HG02870 (cell line): ENCODE measurements at regions not wholly inside any gene's neighbourhood (a gene's known extent, or its start where the extent isn't known, plus 50 kb on each side); places are given as distances from the start of the nearest gene placed in this dataset.
"Not testable (repeated sequence)": the region's sequence is repeated elsewhere in the genome, so short reads cannot be mapped to it uniquely, and the experiment has no call there.

Experiments used
- ATAC-seq: cut with Tn5 transposase; IDR thresholded peaks from one replicate; pipeline ENCODE4 v1.9.1; 2021; ENCODE audit warnings: mild to moderate bottlenecking, moderate library complexity; ENCODE audit not compliant: unreplicated experiment

DNA sequence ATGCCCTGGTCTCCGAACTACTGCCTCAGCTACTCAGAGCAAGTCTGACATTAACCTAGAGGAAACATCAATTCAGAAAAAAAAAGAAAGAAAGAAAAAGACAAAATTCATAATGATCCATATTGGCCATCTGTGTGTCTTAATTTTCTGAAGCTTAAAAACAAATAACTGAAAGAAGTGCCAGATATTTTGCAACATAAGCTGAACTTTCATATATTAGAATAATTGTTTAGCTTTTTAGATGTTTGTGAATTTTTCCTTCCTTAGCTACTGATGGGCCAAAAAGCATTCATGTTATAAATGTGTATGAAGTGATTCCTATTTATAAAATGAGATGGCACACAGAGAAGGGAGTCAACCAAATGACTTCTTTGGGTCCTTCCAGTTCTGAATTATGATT, 555.0 kb upstream of the CHAC2 start:
- no peak for ATAC-seq

DNA sequence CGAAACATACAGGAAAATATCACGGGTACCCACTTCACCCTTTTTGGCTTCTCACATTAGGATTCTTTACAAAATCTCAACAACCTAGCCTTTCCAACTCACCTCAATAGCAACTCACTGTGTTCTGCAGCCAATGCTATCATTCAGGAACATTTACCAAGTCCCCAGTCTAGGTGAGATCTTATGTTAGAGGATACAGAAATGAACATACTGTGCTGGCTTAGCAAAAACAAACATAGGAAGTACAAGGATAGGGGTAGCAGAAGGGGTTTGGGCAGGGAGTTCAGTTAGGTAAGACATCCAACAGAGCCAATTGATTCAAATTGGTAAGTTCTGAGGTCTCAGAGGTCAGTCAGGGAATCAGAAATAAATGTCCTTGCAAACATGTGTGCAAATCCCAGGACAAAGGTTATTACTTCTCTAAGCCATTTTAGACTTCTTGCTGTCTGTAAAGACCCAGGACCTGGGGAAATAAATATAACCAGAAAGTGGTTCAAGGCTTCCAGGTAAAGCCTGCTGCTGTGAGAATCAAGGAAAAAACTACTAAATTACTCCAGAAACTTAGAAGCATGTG, 556.3 kb upstream of the CHAC2 start:
- ATAC-seq, result no peak

DNA sequence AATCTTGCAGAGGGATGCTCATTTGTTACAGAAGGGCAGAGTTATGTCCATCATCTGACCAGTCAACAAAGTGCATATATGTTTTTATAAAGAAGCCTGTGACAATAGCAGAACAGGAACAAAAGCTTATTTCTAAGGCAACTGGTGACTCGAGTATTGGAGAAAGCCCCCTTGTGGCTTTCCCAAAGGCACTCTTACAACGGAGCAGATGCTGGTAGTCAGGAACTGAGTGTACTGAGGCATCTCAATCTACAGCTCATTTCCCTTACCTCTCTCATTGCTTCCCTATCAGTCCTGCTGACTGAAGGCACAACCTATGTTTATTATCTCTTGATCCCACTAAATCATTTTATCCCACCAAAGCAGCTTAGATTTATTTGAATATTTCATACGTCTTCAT, 557.1 kb upstream of the CHAC2 start:
- ATAC-seq, result no peak

DNA sequence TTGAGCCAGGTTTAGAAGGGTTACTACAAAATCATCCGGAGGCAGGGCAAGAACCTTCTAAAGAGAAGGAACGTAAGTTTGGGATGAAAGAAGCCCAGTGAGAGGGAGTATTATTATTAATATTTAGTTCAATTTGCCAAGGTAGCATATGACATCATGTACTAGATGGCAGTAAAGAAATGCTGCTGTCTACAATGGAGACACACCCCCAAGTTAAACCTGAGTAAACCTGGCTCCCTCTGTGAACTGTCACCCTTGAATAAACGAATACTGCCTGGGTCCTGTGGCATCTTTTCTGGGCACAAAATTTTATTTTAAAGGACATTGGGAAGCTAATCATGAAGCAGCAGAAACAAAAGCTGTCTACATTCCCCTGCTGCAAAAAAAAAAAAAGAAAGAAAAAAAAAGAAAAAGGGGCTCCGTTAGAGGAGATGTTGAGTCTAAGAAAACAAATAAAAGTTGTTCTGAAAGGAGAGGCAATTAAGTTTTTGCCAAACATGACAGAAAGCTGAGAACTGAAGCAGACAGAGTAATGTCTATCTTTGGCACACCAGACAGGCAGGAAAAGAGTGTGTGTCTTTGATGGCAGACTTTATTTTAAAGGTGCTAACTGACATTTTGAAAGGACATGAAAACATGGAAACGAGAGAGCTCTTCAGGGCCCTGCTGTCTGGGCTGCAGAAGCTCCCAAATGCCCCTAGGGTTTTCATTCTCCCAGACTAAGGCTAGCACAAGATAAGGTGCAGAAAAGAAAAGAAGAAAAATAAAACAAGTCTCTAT, 557.7 kb upstream of the CHAC2 start:
- no peak for ATAC-seq

DNA sequence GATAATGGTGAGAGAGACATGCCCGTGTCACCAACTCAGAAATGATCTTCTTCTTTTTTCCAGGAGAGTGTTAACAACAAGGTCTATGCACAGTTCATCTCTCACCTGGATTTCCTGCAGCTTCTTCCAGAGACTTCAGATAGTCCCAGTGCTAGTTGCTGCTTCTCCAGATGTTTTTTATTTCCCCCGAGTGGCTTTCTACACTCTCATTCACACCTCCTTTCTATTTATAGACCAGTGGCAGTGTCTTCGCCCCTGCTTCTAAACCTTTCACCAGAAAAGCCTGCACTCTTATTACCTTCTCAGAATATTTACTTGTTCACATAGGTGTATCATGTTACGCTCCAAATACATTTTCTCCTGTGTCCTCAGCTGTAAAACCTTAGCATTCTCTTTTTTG, 558.8 kb upstream of the CHAC2 start:
- no peak for ATAC-seq

DNA sequence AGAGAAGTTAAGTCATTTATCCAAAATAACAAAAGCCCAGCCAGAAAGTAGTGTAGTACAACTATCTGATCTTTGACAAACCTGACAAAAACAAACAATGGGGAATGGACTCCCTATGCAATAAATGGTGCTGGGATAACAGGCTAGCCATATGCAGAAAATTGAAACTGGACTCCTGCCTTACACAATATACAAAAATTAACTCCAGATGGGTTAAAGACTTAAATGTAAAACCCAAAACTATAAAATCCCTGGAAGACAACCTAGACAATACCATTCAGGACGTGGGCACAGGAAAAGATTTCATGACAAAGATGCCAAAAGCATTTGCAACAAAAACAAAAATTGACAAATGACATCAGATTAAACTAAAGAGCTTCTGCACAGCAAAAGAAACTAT, 561.4 kb upstream of the CHAC2 start:
- not testable (repeated sequence) for ATAC-seq

DNA sequence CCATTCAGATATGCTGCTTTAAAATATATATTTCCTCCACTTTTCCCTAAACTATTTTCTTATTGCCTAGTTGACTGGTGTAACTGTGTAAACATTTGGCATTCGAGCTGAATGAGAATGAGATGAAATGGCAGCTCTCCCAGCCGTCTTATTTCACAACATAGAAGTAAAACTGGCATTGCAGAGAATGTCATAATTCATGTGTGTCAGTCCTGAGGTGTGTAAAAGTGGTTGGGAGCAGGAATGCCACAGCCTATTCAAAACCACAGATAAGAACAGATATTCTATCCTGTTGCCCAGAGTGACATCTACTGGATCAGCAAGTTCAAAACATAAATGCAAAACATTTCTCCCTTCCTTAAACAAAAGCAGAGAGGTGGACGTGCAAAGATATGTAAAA, 565.5 kb upstream of the CHAC2 start:
- no peak for ATAC-seq

DNA sequence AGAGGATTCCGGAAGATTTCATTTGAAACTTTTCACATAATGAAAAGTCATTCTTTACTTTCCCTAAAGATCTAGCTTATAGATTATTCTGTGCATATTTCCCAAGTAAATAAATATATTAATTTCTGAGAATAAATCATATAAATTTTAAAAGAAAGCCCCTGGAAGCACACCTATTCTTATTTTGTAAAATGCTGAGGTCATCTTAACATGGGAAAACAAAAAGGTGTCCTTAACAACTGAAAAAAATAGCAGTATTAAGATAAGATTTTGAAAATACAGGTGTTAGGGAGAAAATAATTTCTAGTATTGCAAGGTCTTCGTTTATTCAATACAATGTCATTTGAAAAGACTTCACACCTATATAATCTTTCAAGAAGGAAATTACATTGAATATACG, 567.5 kb upstream of the CHAC2 start:
- ATAC-seq, result no peak

DNA sequence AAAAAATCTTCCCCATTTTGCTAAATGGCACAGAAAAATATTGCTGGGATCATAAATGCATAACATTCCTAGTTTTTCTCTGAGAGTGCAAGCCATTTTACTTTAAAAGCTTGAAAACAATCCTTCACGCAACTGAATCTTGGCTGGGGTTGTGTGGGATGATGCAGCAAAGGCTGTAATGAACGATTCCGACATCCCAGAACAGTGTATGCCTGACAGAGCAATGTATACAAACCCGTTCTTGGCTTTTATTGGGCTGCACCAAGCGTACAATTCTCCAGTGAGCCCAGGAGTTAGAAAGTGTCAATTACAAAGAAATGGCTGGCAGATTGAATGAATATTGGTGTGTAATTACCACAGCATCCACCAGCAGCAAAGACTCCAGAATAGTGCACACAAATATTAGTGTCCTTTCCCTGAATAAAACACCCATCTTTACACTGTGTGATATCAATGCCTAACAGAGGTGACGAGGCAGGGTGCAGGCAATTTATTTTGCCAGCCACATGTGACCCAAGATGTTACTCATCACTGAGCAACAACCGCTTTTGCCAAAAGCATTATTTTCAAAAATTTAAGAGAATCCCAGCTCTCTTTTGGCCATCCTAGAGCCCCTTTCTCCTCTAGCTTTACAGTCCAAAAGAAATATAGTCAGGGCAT, 578.6 kb upstream of the CHAC2 start:
- no peak for ATAC-seq

DNA sequence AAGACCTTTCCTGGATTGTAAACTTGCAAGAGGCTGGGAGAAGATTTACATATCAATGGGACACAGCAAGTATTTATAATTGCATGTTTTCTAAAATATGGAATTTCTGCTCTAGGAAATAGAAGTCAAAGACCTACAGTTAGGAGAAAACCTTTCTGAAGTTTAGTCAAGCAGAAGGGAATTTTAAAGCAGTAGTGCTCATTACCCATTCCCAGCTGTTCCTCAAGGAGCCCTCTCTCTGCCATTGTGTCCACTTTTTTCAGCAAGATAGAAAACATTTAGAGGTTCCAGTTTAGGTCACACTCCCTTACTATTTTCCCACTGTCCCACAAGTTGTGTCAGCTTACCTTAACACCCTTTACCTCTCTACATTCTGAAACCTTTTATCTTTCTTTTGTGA, 584.0 kb upstream of the CHAC2 start:
- ATAC-seq, result no peak

DNA sequence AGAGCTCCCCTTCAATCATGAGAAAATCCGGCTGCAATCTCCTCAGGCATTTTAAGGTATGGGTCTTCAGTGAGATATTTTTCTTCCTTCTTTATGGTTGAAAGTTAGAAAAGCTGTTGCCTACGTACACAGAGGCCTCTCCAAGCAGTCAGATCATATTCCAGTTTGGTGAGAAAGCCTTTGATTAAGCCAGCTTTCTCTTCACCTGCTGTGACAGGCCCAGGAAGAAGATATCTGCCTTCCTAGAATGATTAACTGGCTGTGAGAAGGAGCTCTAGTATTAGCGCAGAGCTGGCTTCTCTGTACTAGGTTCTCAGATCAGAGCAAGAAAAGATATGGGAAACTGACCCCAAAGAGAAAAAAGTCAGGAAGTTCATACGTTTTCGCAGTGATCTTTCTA, 585.0 kb upstream of the CHAC2 start:
- no peak for ATAC-seq

DNA sequence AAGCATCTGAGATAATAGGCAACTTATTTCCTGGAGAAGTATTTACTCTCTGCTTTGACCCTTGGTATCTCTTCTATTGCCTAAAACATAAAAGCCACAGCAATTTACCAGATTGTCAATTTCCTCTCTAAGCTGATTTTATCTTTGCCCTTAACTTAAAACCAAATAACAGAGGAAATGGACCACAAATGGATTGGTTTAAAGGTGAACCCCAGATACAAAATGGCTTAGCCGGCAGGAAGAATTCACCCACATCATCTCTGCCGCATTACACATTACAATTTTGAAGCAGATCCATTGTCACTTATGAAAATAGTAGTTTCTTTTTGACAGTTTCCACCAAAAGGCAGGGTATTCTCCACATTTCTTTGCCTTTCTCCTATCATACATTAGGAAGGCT, 585.8 kb upstream of the CHAC2 start:
- ATAC-seq, result no peak

DNA sequence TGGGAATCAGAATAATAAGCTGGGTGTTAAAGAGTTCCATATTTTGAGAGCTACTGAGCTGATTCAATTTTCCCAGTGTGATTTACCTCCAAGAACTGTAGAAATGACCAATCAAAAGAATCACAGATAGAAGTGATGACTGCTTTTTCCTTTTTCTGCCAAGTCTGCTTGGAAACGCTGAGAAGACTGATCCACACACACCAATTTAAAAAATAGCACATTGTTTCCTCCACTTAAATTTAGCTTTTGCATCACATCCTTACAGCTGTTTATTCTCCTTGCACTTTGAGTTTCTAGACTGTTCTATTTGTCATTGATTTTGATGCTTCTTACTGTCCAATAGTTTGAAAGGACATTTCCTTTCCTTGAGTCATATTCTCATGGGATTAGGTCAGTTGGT, 590.3 kb upstream of the CHAC2 start:
- no peak for ATAC-seq

DNA sequence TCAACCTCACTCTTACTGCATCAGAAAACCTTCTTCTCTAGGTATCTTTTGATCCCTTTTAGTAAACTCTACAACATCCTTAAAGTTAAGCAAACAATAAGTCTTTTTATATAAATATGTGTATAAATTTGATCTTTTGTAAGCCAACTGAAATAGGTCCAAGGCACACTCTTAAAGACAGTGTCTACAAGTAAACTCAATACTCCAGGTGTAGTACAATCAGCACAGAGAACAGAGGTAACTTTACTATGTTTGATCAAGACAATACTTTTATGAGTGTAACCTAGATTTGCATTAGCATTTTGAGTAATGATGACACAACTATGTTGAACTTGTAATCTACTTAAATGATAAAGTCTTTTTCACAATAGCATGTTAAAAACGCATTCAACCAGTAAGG, 593.1 kb upstream of the CHAC2 start:
- ATAC-seq, result no peak

DNA sequence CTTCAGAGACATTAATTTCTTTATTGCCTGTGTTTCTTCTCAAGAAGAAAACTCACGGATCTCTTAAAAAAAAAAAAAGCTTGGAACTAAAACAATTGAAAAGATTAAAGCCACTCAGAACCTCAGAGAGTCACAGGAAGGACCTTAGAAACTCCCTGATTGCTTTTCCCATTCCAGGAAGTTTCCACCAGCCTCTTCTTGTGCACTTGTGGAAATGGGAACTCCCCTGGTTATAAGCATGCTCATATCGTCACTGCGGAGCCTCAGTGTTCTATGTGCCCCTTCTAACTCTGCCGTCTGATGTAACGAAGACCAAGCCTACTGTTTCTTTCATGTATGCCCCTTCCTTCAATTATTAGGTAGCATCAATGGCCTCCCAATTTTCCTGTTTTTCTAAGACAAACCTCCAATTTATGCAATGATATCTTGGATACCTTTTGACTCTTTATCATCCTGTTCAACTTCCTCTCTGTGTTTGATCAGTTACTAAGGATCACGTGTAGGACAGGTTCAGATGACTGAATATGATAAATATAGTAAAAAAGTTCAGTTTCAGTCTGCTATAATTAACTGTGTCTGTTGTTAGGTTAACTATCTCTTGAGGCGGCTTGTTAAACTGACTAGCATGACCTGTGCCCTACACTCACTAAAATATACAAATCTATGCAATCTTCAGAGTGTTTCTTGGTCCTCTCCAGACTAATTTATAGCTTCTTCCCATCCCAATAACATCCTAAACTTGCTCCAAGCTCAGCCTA, 593.7 kb upstream of the CHAC2 start:
- no peak for ATAC-seq

DNA sequence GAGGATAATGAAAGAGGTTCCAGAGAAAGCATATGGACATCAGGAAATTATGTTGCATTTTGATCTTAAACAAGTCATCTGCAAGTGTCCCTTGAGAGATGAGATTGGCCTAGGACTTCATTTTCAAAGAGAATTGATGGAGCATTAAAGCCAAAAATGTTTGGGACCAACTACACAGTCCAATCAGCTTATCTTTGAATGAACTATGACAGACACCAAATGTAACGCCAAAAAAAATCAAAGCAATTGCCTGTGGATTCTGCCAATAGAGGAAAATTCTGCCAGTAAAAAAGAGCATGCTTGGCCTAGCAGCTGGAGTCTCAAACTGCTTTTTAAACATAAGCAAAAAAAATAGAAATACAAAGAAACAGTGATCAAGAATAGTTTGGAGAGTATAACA, 594.5 kb upstream of the CHAC2 start:
- no peak for ATAC-seq

DNA sequence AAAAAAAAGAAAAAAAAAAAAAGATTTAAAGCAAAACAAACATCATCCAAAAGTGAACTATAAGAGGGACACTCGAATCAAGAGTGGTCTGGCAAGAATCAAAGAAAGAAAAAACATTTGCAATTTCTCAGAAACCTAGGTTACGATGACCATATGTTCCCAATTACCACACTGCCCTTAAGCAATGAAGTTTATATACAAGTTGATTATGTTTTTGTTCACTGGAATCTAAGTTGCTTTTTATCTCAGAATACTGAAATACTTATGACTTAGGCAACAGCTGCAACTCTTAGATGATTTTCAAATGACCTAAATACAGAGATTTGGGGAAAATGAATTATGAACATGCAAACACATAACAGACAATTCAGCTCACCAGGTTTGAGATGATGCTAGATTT, 597.1 kb upstream of the CHAC2 start:
- ATAC-seq, result no peak

DNA sequence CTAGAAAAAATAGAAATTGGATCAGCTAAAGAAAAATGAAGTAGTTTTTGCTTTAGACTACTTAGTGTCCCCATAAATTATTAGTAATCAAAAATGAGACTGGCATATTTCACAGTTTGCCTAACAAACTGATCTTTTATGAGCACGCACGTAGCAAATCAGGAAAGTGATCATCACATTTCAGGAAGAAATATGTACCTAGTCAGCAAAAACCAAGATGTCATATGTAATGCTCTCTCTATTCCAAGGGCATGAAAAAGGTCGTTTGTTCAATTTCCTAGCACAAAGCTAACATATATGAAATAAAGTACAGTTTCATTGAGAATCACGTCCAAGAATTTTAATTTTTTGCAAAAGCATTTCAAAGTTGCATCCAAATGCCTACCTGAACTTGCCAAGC, 600.4 kb upstream of the CHAC2 start:
- no peak for ATAC-seq

DNA sequence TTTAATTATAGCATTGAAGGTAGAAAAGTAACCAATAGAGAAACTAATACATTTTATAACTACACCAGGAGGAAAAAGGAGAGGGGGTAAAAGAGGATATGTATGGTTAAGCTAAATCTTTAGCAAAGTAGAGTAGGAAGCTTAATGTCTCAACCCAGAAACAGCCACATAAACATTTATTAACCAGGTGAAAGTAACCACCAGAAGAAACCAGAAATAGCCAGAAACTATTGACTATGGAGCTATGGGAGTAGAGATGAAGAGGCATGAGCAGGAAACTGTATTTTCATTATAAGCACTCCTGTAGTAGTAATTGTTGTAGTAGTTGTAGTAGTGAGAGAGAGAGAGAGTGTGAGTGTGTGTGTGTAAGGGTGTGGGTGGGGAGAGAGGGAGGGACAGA, 617.5 kb upstream of the CHAC2 start:
- no peak for ATAC-seq

DNA sequence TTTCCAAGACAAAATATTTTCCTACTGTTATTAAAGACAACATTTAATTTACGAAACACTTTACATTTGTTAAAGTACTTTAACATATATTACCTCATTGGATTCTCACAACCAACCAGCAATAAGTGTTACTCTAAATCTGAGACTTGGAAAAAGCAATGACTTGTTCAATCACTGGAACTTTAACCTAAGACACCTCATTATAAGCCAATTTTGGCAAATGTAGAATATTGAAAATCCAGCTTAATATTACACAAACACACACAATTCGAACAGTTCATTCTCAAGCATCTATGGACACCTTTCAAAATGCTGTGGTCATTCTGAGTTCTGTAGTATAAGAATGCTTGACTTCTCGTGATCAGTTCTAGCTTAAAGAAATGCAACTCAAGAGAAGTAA, 619.4 kb upstream of the CHAC2 start:
- no peak for ATAC-seq

DNA sequence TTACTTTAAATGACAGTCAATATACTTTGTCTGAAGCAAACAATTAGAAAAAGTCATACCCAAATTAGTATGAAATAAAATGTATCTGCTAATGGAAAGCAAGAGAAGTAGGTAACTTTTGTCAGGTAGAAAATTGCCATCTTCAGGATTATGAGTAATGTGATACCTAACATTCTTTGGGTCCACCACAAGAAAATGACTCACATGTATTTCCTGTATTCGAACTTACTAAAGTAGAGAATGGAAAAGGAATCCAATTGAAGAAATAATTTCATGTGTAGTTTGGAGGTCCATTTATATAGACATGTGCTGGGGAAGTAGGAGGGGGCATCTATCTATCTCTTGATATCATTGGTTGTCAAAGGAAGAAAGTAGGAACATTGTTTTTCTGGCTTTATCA, 636.2 kb upstream of the CHAC2 start:
- ATAC-seq, result no peak

DNA sequence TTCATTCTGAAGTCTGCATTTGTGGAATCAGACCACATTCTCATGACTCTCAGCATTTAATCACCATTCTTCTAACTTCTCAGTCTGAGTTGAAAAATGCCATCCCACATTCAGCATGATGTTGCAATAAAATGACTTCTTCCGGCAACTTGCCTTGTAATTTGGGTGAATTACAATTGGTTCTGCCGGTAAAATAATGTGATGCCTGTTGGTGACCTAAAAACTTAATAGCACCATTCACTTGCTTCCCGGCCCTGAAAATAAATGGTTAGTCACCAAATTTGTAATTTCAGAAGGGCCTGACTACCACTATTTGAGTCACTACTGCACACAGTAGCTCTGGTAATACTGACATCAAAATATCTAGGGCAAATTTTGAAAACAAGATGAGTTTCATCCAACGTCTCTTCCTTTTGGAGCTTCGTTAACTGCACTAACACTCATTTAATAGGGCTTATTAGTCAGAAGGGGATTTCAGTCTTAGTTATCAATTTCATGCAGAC, 637.1 kb upstream of the CHAC2 start:
- ATAC-seq, result no peak
